ENCODE measurements at regions not wholly inside any gene's neighbourhood (a gene's known extent, or its start where the extent isn't known, plus 50 kb on each side); places are given as distances from the start of the nearest gene placed in this dataset.

DNA sequence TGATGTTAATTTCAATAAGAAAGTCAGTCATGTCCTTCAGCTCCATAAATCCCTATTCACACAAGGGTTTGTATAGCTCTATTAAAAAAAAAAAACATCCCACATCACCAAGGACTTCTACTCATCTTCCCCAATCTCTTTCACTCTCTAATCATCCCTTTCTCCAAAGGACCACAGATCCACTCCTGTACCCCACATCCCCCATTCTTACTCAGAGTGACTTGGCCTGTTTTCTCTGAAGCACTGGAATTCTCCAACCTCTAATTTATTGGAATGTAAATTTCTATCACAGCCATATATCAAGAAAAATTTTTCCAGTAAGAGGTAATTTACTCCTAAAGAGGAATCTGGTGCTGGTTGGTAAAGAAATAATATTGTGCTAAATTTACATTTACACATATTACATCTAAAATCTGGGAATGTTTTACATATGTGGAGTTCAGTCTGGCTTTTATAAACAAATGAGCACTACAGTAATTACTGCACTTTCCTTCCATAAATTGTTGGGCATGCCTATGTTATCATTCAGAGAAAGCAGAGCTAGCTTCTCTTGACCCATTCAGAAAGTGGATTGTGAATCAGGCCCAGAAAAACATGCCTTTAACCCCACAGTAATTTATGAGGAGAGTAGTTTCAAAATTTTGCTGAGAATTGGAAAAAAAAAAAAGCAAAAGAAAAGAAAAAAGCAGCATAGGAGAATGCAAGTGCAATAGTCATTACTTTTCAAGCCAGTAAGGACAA, 399.5 kb upstream of the TNC start:
- Histone ChIP-seq H3K4me1 (ENCODE audit: control insufficient read depth in 4 of 4, insufficient read depth in 4 of 4, low read length in 3 of 4) (no peaks in the 10 kb centered on the region), H3K9me3 (ENCODE audit: control insufficient read depth in 4 of 4, low read length in 3 of 4) (no peaks in the 10 kb centered on the region), H3K9ac (ENCODE audit: low read depth in 1 of 2, low read length in 2 of 2) (no peak overlapping the region), H3K36me3 (ENCODE audit: control insufficient read depth in 4 of 4, insufficient read depth in 3 of 4, low read depth in 1 of 4, low read length in 3 of 4) (no peaks in the 10 kb centered on the region), H3K4me3 (ENCODE audit: low read depth in 1 of 3, low read length in 3 of 3) (no peak overlapping the region), H3K27ac (ENCODE audit: low read depth in 1 of 2, low read length in 2 of 2) (no peak overlapping the region), H3K27me3 (ENCODE audit: control insufficient read depth in 4 of 4, insufficient read depth in 4 of 4, low read length in 3 of 4) (peaks cover 0 to 5% (median 0%) of the 10 kb centered on the region in 4 donors)
- DNase-seq (ENCODE audit: low spot score): no peak
- no peak for TF ChIP-seq RAD21 (IDR thresholded peaks at IDR 0.05)
- no peak for TF ChIP-seq ZBTB33 (IDR thresholded peaks at IDR 0.05)
- TF ChIP-seq GABPA (IDR thresholded peaks at IDR 0.05 in 1 of 2, conservative IDR thresholded peaks at IDR 0.05 in 1 of 2): no peak
- TF ChIP-seq HNF4A (conservative IDR thresholded peaks at IDR 0.05): no peak

- TF ChIP-seq MAX (IDR thresholded peaks at IDR 0.05): no peak
- Histone ChIP-seq H3K4me3 (ENCODE audit: low read depth in 1 of 3, low read length in 3 of 3) (no peak overlapping the region), H3K9me3 (ENCODE audit: control insufficient read depth in 4 of 4, low read length in 3 of 4) (no peaks in the 10 kb centered on the region), H3K9ac (ENCODE audit: low read depth in 1 of 2, low read length in 2 of 2) (no peak overlapping the region), H3K27ac (ENCODE audit: low read depth in 1 of 2, low read length in 2 of 2) (no peak overlapping the region), H3K36me3 (ENCODE audit: control insufficient read depth in 4 of 4, insufficient read depth in 3 of 4, low read depth in 1 of 4, low read length in 3 of 4) (no peaks in the 10 kb centered on the region), H3K27me3 (ENCODE audit: control insufficient read depth in 4 of 4, insufficient read depth in 4 of 4, low read length in 3 of 4) (peaks cover 0 to 11% (median 0%) of the 10 kb centered on the region in 4 donors), H3K4me1 (ENCODE audit: control insufficient read depth in 4 of 4, insufficient read depth in 4 of 4, low read length in 3 of 4) (no peaks in the 10 kb centered on the region)
- 78% methylated on average over 3 of the region's 3 CpGs for WGBS
- DNase-seq (ENCODE audit: low spot score): no peak
Measured at GRCh38 chr9:115520646-115521045, 402.7 kb upstream of the TNC start.

GRCh38 chr9:115522912-115523311, 405.0 kb upstream of the TNC start:
- Histone ChIP-seq H3K9me3 (ENCODE audit: control insufficient read depth in 4 of 4, low read length in 3 of 4) (no peaks in the 10 kb centered on the region), H3K36me3 (ENCODE audit: control insufficient read depth in 4 of 4, insufficient read depth in 3 of 4, low read depth in 1 of 4, low read length in 3 of 4) (no peaks in the 10 kb centered on the region), H3K27me3 (ENCODE audit: control insufficient read depth in 4 of 4, insufficient read depth in 4 of 4, low read length in 3 of 4) (peaks cover 0 to 13% (median 0%) of the 10 kb centered on the region in 4 donors), H3K9ac (ENCODE audit: low read depth in 1 of 2, low read length in 2 of 2) (no peak overlapping the region), H3K27ac (ENCODE audit: low read depth in 1 of 2, low read length in 2 of 2) (no peak overlapping the region), H3K4me3 (ENCODE audit: low read depth in 1 of 3, low read length in 3 of 3) (no peak overlapping the region), H3K4me1 (ENCODE audit: control insufficient read depth in 4 of 4, insufficient read depth in 4 of 4, low read length in 3 of 4) (no peaks in the 10 kb centered on the region)
- DNase-seq (ENCODE audit: low spot score): no peak
- 75% methylated on average over 3 of the region's 3 CpGs for WGBS
- no peak for TF ChIP-seq FOXA1 (IDR thresholded peaks at IDR 0.05)
- no peak for TF ChIP-seq JUND (IDR thresholded peaks at IDR 0.05)
- no peak for TF ChIP-seq RAD21 (IDR thresholded peaks at IDR 0.05)
- TF ChIP-seq ATF3 (IDR thresholded peaks at IDR 0.05): no peak
- no peak for TF ChIP-seq GABPA (IDR thresholded peaks at IDR 0.05 in 1 of 2, conservative IDR thresholded peaks at IDR 0.05 in 1 of 2)
- no peak for TF ChIP-seq YY1 (IDR thresholded peaks at IDR 0.05)
- no peak for TF ChIP-seq MAX (IDR thresholded peaks at IDR 0.05)
- no peak for TF ChIP-seq EGR1 (IDR thresholded peaks at IDR 0.05; ENCODE audit: low read depth in 2 of 2)
- no peak for TF ChIP-seq SP1 (IDR thresholded peaks at IDR 0.05)
- TF ChIP-seq HNF4A (conservative IDR thresholded peaks at IDR 0.05): no peak
- no peak for TF ChIP-seq FOXA2 (IDR thresholded peaks at IDR 0.05)

Data from liver (tissue), 7 donors.